ENCODE measurements at regions not wholly inside any gene's neighbourhood (a gene's known extent, or its start where the extent isn't known, plus 50 kb on each side); places are given as distances from the start of the nearest gene placed in this dataset.

GRCh38 chr18:2223449-2223848 lies 347.9 kb downstream of the METTL4 start:
- TF ChIP-seq ZC3H10 (CRISPR knock-in tag; IDR thresholded peaks at IDR 0.05) = no peak
- no peak for TF ChIP-seq PATZ1 (CRISPR knock-in tag; IDR thresholded peaks at IDR 0.05; ENCODE audit: borderline replicate concordance)
- no peak for TF ChIP-seq RARB (CRISPR knock-in tag; IDR thresholded peaks at IDR 0.05)
- no peak for TF ChIP-seq OSR1 (CRISPR knock-in tag; IDR thresholded peaks at IDR 0.05)
- TF ChIP-seq ISL1 (CRISPR knock-in tag; IDR thresholded peaks at IDR 0.05) = no peak
- no peak for TF ChIP-seq ESRRG (CRISPR knock-in tag; IDR thresholded peaks at IDR 0.05)
- TF ChIP-seq GLIS3 (CRISPR knock-in tag; IDR thresholded peaks at IDR 0.05) = no peak
- no peak for TF ChIP-seq TCF4 (CRISPR knock-in tag; IDR thresholded peaks at IDR 0.05; ENCODE audit: borderline replicate concordance)
- TF ChIP-seq ZFP30 (CRISPR knock-in tag; IDR thresholded peaks at IDR 0.05) = no peak
- TF ChIP-seq ARNTL (CRISPR knock-in tag; IDR thresholded peaks at IDR 0.05; ENCODE audit: borderline replicate concordance, low read depth) = no peak

Data from SK-N-SH treated with all-trans-retinoic acid at 6 μM for 48 hours (cell line).